ENCODE measurements at regions not wholly inside any gene's neighbourhood (a gene's known extent, or its start where the extent isn't known, plus 50 kb on each side); places are given as distances from the start of the nearest gene placed in this dataset.

- DNase-seq (ENCODE audit: low read depth in 2 of 2): no peak
Measured at GRCh38 chr14:38110258-38110657, 97.4 kb upstream of the SSTR1 start.

- no peak for DNase-seq (ENCODE audit: low read depth in 2 of 2)
Measured at GRCh38 chr14:38111046-38111445, 96.7 kb upstream of the SSTR1 start.

- DNase-seq (ENCODE audit: low read depth in 2 of 2): no peak
Measured at GRCh38 chr14:38113546-38113945, 94.2 kb upstream of the SSTR1 start.

- DNase-seq (ENCODE audit: low read depth in 2 of 2): no peak
Measured at GRCh38 chr14:38116895-38117294, 90.8 kb upstream of the SSTR1 start.

- DNase-seq (ENCODE audit: low read depth in 2 of 2): no peak
Measured at GRCh38 chr14:38120109-38120508, 87.6 kb upstream of the SSTR1 start.

GRCh38 chr14:38121320-38122020, 86.2 kb upstream of the SSTR1 start:
- no peak for DNase-seq (ENCODE audit: low read depth in 2 of 2)

- DNase-seq (ENCODE audit: low read depth in 2 of 2): no peak
Measured at GRCh38 chr14:38122241-38122640, 85.5 kb upstream of the SSTR1 start.

GRCh38 chr14:38124506-38124905, 83.2 kb upstream of the SSTR1 start:
- no peak for DNase-seq (ENCODE audit: low read depth in 2 of 2)

- DNase-seq (ENCODE audit: low read depth in 2 of 2): no peak
Measured at GRCh38 chr14:38125481-38126037, 82.1 kb upstream of the SSTR1 start.

- DNase-seq (ENCODE audit: low read depth in 2 of 2): no peak
Measured at GRCh38 chr14:38127356-38127755, 80.3 kb upstream of the SSTR1 start.

- no peak for DNase-seq (ENCODE audit: low read depth in 2 of 2)
Measured at GRCh38 chr14:38127784-38128183, 79.9 kb upstream of the SSTR1 start.

GRCh38 chr14:38128640-38129039, 79.1 kb upstream of the SSTR1 start:
- DNase-seq (ENCODE audit: low read depth in 2 of 2): no peak

- no peak for DNase-seq (ENCODE audit: low read depth in 2 of 2)
Measured at GRCh38 chr14:38129192-38129591, 78.5 kb upstream of the SSTR1 start.

- DNase-seq (ENCODE audit: low read depth in 2 of 2): no peak
Measured at GRCh38 chr14:38129705-38130104, 78.0 kb upstream of the SSTR1 start.

- no peak for DNase-seq (ENCODE audit: low read depth in 2 of 2)
Measured at GRCh38 chr14:38134416-38135030, 73.2 kb upstream of the SSTR1 start.

- DNase-seq (ENCODE audit: low read depth in 2 of 2): no peak
Measured at GRCh38 chr14:38135106-38135867, 72.4 kb upstream of the SSTR1 start.

GRCh38 chr14:38137005-38137404, 70.7 kb upstream of the SSTR1 start:
- DNase-seq (ENCODE audit: low read depth in 2 of 2): no peak

- no peak for DNase-seq (ENCODE audit: low read depth in 2 of 2)
Measured at GRCh38 chr14:38138473-38139138, 69.1 kb upstream of the SSTR1 start.

- no peak for DNase-seq (ENCODE audit: low read depth in 2 of 2)
Measured at GRCh38 chr14:38139926-38140325, 67.8 kb upstream of the SSTR1 start.

- peak; percentile 39 to 44 for DNase-seq (ENCODE audit: low read depth in 2 of 2)
Measured at GRCh38 chr14:38143170-38143569, 64.5 kb upstream of the SSTR1 start.

- peak; percentile 69 to 70 for DNase-seq (ENCODE audit: low read depth in 2 of 2)
Measured at GRCh38 chr14:38143659-38144505, 63.8 kb upstream of the SSTR1 start.

Data from fibroblast of skin of left quadriceps (primary cell).